GM18502 (cell line): ENCODE measurements at regions not wholly inside any gene's neighbourhood (a gene's known extent, or its start where the extent isn't known, plus 50 kb on each side); places are given as distances from the start of the nearest gene placed in this dataset.
"Not testable (repeated sequence)": the region's sequence is repeated elsewhere in the genome, so short reads cannot be mapped to it uniquely, and the experiment has no call there.

Experiments
- ATAC-seq: cut with Tn5 transposase; IDR thresholded peaks from one replicate; pipeline ENCODE4 v1.9.1; 2021; ENCODE audit warnings: mild to moderate bottlenecking; ENCODE audit not compliant: unreplicated experiment, poor library complexity

GRCh38 chr2:89786642-89787041 lies 1095.2 kb downstream of the RPIA start:
- ATAC-seq: not testable (repeated sequence)

- not testable (repeated sequence) for ATAC-seq
These were observed 1104.1 kb downstream of the RPIA start for GRCh38 chr2:89795530-89795929.

GRCh38 chr2:89797320-89798038 lies 1106.0 kb downstream of the RPIA start:
- ATAC-seq: no peak

GRCh38 chr2:89801207-89801606 lies 1109.7 kb downstream of the RPIA start:
- not testable (repeated sequence) for ATAC-seq

- not testable (repeated sequence) for ATAC-seq
These were observed 1114.9 kb downstream of the RPIA start for GRCh38 chr2:89806363-89806762.

- no peak for ATAC-seq
These were observed 1119.8 kb downstream of the RPIA start for GRCh38 chr2:89811295-89811694.

- not testable (repeated sequence) for ATAC-seq
These were observed 1120.4 kb downstream of the RPIA start for GRCh38 chr2:89811910-89812309.

GRCh38 chr2:89814359-89814758 lies 1122.9 kb downstream of the RPIA start:
- not testable (repeated sequence) for ATAC-seq

- no peak for ATAC-seq
These were observed 1127.4 kb downstream of the RPIA start for GRCh38 chr2:89818873-89819272.

- no peak for ATAC-seq
These were observed 1128.3 kb downstream of the RPIA start for GRCh38 chr2:89819809-89820208.

GRCh38 chr2:89820248-89820647 lies 1128.8 kb downstream of the RPIA start:
- no peak for ATAC-seq

- ATAC-seq: no peak
These were observed 1130.0 kb downstream of the RPIA start for GRCh38 chr2:89821455-89821945.

GRCh38 chr2:89822342-89822741 lies 1130.9 kb downstream of the RPIA start:
- not testable (repeated sequence) for ATAC-seq

- ATAC-seq: no peak
These were observed 1132.1 kb downstream of the RPIA start for GRCh38 chr2:89823556-89823955.

- no peak for ATAC-seq
These were observed 1133.6 kb downstream of the RPIA start for GRCh38 chr2:89825034-89825433.

- not testable (repeated sequence) for ATAC-seq
These were observed 1135.3 kb downstream of the RPIA start for GRCh38 chr2:89826741-89827140.

- ATAC-seq: not testable (repeated sequence)
These were observed 1136.4 kb downstream of the RPIA start for GRCh38 chr2:89827829-89828228.

- not testable (repeated sequence) for ATAC-seq
These were observed 1136.9 kb downstream of the RPIA start for GRCh38 chr2:89828416-89828815.

- peak; percentile 42 for ATAC-seq
These were observed 1137.6 kb downstream of the RPIA start for GRCh38 chr2:89828961-89829631.

- ATAC-seq: no peak
These were observed 1138.4 kb downstream of the RPIA start for GRCh38 chr2:89829828-89830227.

- ATAC-seq: peak; percentile 52
These were observed 1139.1 kb downstream of the RPIA start for GRCh38 chr2:89830341-89831218.
